Lower leg skin (tissue), 3 donors: ENCODE measurements at regions not wholly inside any gene's neighbourhood (a gene's known extent, or its start where the extent isn't known, plus 50 kb on each side); places are given as distances from the start of the nearest gene placed in this dataset.

Experiments used
- CTCF ChIP-seq, 3 donors: fragments of 450-650 bp; IDR thresholded peaks; one replicate each; pipeline ENCODE4 v1.5.1; 2016; ENCODE audit warnings: antibody characterized with exemption in 3 of 3, mild to moderate bottlenecking in 3 of 3, moderate library complexity in 2 of 3
- POLR2A ChIP-seq, 2 donors: fragments of 450-650 bp; IDR thresholded peaks; one replicate each; pipeline ENCODE4 v1.6.1; 2016 to 2017; ENCODE audit warnings: antibody characterized with exemption in 2 of 2, mild to moderate bottlenecking in 1 of 2, moderate library complexity in 1 of 2

GRCh38 chr4:167934216-167934615, 158.1 kb upstream of the ANXA10 start:
- TF ChIP-seq CTCF (IDR thresholded peaks at IDR 0.05), result no peak
- no peak for TF ChIP-seq POLR2A (IDR thresholded peaks at IDR 0.05)
